ENCODE measurements at regions not wholly inside any gene's neighbourhood (a gene's known extent, or its start where the extent isn't known, plus 50 kb on each side); places are given as distances from the start of the nearest gene placed in this dataset.

GRCh38 chr13:44024167-44024845 is 144.6 kb downstream of the LACC1 start:
- no peak for DNase-seq

- DNase-seq = no peak
These were observed 145.1 kb downstream of the LACC1 start for GRCh38 chr13:44024846-44025195.

- DNase-seq = no peak
These were observed 146.5 kb downstream of the LACC1 start for GRCh38 chr13:44026194-44026593.

GRCh38 chr13:44028734-44029133 is 149.0 kb downstream of the LACC1 start:
- no peak for DNase-seq

GRCh38 chr13:44030615-44031014 is 150.9 kb downstream of the LACC1 start:
- no peak for DNase-seq

- no peak for DNase-seq
These were observed 151.9 kb downstream of the LACC1 start for GRCh38 chr13:44031555-44031954.

GRCh38 chr13:44032802-44033201 is 153.1 kb downstream of the LACC1 start:
- no peak for DNase-seq

- no peak for DNase-seq
These were observed 155.7 kb downstream of the LACC1 start for GRCh38 chr13:44035400-44035799.

- no peak for DNase-seq
These were observed 160.5 kb downstream of the LACC1 start for GRCh38 chr13:44040070-44040817.

GRCh38 chr13:44040818-44041100 is 161.1 kb downstream of the LACC1 start:
- DNase-seq = no peak

- DNase-seq = no peak
These were observed 165.0 kb downstream of the LACC1 start for GRCh38 chr13:44044547-44045179.

- DNase-seq = no peak
These were observed 165.5 kb downstream of the LACC1 start for GRCh38 chr13:44045180-44045562.

GRCh38 chr13:44046428-44046827 is 166.7 kb downstream of the LACC1 start:
- no peak for DNase-seq

GRCh38 chr13:44048326-44048725 is 168.6 kb downstream of the LACC1 start:
- no peak for DNase-seq

GRCh38 chr13:44049081-44049945 is 169.6 kb downstream of the LACC1 start:
- DNase-seq = no peak

- DNase-seq = peak; percentile 21
These were observed 170.9 kb downstream of the LACC1 start for GRCh38 chr13:44050450-44051063.

- no peak for DNase-seq
These were observed 171.7 kb downstream of the LACC1 start for GRCh38 chr13:44051405-44051804.

- no peak for DNase-seq
These were observed 172.4 kb downstream of the LACC1 start for GRCh38 chr13:44051918-44052675.

- no peak for DNase-seq
These were observed 173.1 kb downstream of the LACC1 start for GRCh38 chr13:44052780-44053184.

GRCh38 chr13:44053208-44053607 is 173.5 kb downstream of the LACC1 start:
- DNase-seq = no peak

- no peak for DNase-seq
These were observed 174.8 kb downstream of the LACC1 start for GRCh38 chr13:44054525-44054924.

GRCh38 chr13:44055681-44056080 is 176.0 kb downstream of the LACC1 start:
- DNase-seq = peak; percentile 20
